ENCODE measurements at regions not wholly inside any gene's neighbourhood (a gene's known extent, or its start where the extent isn't known, plus 50 kb on each side); places are given as distances from the start of the nearest gene placed in this dataset.

DNA sequence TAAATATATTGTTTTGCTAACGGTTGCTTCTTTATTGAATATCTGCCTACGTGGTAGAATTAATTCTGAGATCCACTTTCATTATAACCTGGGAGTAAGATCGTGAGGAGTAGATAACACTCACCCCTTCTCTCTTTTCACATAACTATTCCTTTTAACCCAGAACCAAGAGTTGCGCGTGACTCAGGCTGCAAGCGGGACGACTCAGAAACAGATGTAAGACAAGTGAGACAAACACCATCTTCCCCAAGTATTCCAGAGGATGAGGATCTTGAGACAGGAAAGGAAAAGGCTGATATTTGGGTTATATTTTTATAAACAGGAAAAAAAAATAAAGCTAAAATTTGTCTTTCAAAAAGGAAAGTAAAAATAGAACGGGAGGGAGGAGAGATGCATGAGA, 318.8 kb upstream of the NOCT start:
- Histone ChIP-seq H3K36me3 (no peaks in the 10 kb centered on the region), H3K27ac (no peak overlapping the region), H3K9me3 (no peaks in the 10 kb centered on the region), H3K4me1 (no peaks in the 10 kb centered on the region), H3K27me3 (no peaks in the 10 kb centered on the region), H3K4me3 (no peak overlapping the region)
- DNase-seq, result no peak
- intact Hi-C loops (cut with DNase I), result no loop called here
- 79 to 86% methylated on average over 8 of the region's 8 CpGs for WGBS, 2 donors
- ATAC-seq, result no peak
- TF ChIP-seq CTCF (IDR thresholded peaks at IDR 0.05), result no peak

GRCh38 chr4:138696058-138696457, 319.5 kb upstream of the NOCT start:
- no peak for TF ChIP-seq CTCF (IDR thresholded peaks at IDR 0.05)
- H3K4me1 ChIP-seq, result no peaks in the 10 kb centered on the region
- H3K27me3 ChIP-seq, result no peaks in the 10 kb centered on the region
- H3K9me3 ChIP-seq, result no peaks in the 10 kb centered on the region
- ATAC-seq, result no peak
- DNase-seq, result no peak
- 65 to 66% methylated on average over 2 of the region's 2 CpGs for WGBS, 2 donors
- intact Hi-C loops (cut with DNase I), result no loop called here
- H3K27ac ChIP-seq, result no peak overlapping the region
- no peaks in the 10 kb centered on the region for H3K36me3 ChIP-seq
- no peak overlapping the region for H3K4me3 ChIP-seq

DNA sequence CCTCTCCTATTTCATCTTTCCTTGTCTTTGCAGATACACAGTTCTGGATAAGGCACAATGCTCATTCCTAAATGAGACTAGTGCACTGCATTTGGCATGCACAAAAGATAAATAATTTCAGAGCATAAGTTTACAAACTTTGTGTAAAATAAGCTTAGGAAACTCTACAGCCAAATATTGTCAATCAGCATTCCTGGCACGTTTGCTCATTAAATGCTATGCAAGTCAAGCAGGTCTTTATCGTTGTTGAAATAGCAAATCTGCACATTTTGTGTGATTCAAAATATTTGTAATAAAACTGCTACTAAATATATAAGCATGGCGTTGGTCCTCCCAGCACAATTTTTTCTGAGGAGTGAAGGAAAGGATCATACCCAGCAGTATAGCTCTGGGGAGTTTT, 322.1 kb upstream of the NOCT start:
- ATAC-seq, result no peak
- TF ChIP-seq CTCF (IDR thresholded peaks at IDR 0.05), result no peak
- Histone ChIP-seq H3K9me3 (no peaks in the 10 kb centered on the region), H3K27me3 (peaks cover 0 to 9% (median 0%) of the 10 kb centered on the region in 7 donors), H3K27ac (no peak overlapping the region), H3K36me3 (no peaks in the 10 kb centered on the region), H3K4me1 (no peaks in the 10 kb centered on the region), H3K4me3 (no peak overlapping the region)
- 57 to 65% methylated on average over 3 of the region's 3 CpGs for WGBS, 2 donors
- intact Hi-C loops (cut with DNase I), result loop anchor here in 1 of 10 donors (5.0 kb wide), 1 partner anchor 179 kb away; no protein-coding TSS in a partner anchor
- DNase-seq, result no peak

DNA sequence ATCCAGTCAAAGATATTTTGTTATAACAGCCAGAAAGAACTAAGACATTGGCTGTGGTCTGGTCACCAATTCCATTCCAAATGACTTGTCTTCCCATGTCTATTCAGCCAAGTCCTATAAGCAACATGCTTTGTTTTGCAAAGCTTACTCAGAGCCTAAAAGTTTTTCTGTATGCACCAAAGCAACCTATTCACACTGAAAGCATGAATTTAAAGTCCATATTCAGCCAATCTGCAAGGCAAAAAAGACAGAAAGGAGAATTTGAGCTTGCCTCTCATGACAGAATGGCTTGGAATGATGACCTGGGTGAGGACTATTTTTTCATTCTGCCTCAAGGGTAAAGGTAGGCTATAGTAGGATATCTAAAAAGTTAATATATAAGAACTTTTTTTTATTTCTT, 323.2 kb upstream of the NOCT start:
- ATAC-seq (no peak), DNase-seq (no peak)
- H3K27ac ChIP-seq, result no peak overlapping the region
- no peak overlapping the region for H3K4me3 ChIP-seq
- no peaks in the 10 kb centered on the region for H3K36me3 ChIP-seq
- intact Hi-C loops (cut with DNase I), result loop anchor here in 1 of 10 donors (5.0 kb wide), 1 partner anchor 180 kb away; no protein-coding TSS in a partner anchor
- TF ChIP-seq CTCF (IDR thresholded peaks at IDR 0.05), result no peak
- peaks cover 0 to 9% (median 0%) of the 10 kb centered on the region in 7 donors for H3K27me3 ChIP-seq
- no peaks in the 10 kb centered on the region for H3K9me3 ChIP-seq
- H3K4me1 ChIP-seq, result no peaks in the 10 kb centered on the region

Data from heart right ventricle (tissue), 16 donors.